ENCODE measurements at regions not wholly inside any gene's neighbourhood (a gene's known extent, or its start where the extent isn't known, plus 50 kb on each side); places are given as distances from the start of the nearest gene placed in this dataset.
"Not testable (repeated sequence)": the region's sequence is repeated elsewhere in the genome, so short reads cannot be mapped to it uniquely, and the experiment has no call there.

DNA sequence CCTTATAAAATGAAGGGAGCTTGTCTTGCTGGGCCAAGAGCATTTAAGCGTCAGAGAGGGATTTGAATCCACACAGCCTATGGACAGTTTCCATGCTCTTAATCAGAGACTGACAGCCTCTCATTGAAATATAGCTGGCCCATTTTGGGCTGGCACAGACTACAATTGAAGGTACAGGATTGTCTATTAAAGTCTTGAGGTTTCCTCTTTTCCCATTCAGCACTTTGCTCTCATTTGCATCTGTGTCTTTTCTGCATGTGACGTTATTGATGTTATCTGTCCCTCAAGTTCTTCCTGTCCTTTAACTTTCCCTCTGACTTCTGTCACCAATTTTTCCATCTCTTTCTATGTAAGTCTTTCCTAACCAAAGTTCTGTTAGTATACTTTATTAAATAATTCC lies 133.3 kb upstream of the SFRP2 start:
- H3K27ac ChIP-seq (ENCODE audit: low read depth, low read length) = no peak overlapping the region
- WGBS, 3 donors = 69 to 84% (median 73%) methylated on average over 2 of the region's 2 CpGs

DNA sequence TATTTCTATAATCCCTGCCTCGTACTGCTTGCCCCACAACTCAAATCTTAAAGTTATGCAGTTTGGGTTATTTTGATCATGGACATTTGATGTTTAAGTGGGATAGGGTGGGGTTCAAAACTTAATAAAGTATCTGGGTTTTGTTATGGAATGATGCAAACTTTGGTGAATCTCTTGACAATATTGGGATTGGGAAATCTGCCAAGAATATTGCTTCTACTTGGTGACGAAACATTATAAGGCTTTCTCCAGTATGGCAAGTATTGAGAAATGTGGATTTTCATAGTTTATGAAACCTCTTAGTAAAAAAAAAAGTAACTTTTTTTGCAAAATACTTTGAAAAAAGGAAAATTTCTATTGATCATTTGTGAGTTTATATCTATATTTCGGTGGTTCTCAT lies 130.8 kb upstream of the SFRP2 start:
- H3K27ac ChIP-seq (ENCODE audit: low read depth, low read length) = no peak overlapping the region
- 59 to 80% (median 60%) methylated on average over 3 of the region's 3 CpGs for WGBS, 3 donors

DNA sequence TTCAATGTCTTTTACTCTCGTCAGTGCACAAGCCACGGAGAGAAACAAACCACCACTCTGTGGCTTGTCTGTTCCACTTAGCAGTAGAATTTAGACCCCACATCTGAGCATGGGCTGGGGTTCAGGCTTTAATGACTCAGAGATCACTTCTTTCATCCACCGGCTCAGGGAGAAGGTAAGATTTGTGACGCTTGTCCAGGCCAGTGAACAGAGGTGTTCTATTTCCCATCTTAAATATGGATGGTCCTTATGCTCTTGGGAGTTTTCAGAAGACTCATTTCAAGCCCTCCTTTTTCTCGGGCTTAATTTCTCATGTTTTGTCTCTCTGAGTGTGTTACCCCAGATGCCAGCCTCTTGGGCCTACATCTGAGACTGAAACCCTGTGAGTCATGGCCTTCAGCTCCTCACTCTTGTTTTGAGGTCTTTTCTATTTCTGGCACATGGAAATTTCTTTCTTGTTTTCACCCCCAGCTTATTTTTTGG lies 127.4 kb upstream of the SFRP2 start:
- no peak overlapping the region for H3K27ac ChIP-seq (ENCODE audit: low read depth, low read length)
- WGBS, 3 donors = 80 to 91% (median 91%) methylated on average over 5 of the region's 5 CpGs

GRCh38 chr4:153912301-153912700 lies 123.4 kb upstream of the SFRP2 start:
- no peak overlapping the region for H3K27ac ChIP-seq (ENCODE audit: low read depth, low read length)

DNA sequence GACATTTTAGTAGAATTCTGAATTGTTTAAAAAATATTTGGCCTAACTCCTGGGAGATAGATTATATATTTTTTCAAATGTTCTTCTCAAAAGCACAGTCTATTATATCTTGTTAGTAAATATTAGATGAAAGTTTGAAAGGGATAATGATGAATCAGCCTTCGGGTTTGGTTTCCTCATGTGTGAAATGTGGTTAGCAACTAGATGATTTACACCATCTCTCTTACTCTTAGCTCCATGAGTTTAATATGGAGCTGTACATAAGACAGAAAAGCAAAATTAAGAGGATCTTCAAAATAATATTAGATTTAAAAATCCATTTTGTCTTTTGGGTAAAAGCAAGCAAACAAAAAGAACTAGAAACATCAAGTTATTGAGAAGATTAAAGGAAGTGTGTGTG lies 120.8 kb upstream of the SFRP2 start:
- 41 to 52% (median 42%) methylated on average over 1 of the region's 1 CpG for WGBS, 3 donors
- H3K27ac ChIP-seq (ENCODE audit: low read depth, low read length) = no peak overlapping the region

- no peak overlapping the region for H3K27ac ChIP-seq (ENCODE audit: low read depth, low read length)
Measured at GRCh38 chr4:153906231-153906630, 117.3 kb upstream of the SFRP2 start.

DNA sequence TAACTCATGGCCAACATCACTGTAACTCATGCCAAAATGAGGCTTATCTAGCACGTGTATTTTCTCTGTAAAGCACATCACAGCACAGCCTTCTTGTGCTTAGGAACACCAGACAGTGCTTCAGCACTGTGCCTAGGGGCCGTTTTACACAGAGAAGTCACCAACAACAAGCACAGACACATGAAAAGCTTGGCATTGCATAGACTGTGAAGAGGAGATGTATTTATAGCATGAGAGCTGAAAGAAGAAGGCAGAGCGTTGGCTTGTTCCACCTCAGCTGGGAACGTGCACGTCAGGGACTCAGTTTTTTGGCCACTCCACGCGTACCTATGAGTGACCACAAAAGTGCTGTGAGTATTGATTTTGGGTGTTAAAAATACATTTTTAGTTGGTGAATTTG lies 116.3 kb upstream of the SFRP2 start:
- no peak overlapping the region for H3K27ac ChIP-seq (ENCODE audit: low read depth, low read length)
- 78 to 87% (median 85%) methylated on average over 7 of the region's 7 CpGs for WGBS, 3 donors

GRCh38 chr4:153904011-153904410 lies 115.1 kb upstream of the SFRP2 start:
- H3K27ac ChIP-seq (ENCODE audit: low read depth, low read length) = no peak overlapping the region
- WGBS, 3 donors = 65 to 72% (median 68%) methylated on average over 5 of the region's 5 CpGs

DNA sequence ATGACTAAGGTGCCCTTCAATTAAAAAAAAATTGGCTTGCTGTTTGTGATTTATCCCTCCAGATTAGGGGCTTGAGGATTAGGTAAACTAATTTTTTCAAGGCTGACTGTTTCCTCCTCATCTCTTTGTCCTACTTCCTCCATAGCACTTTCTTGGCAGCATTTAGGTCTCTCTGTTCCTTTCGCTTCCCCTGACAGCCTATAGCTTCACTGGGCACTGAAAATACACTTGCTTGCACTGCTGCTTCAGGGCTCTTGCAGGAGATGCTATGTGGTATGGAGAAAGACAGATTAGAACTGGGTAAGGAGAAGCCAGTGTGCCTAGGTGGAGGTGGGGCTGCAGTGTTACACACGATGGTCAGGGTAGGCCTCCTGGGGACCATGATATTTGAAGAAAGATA lies 112.3 kb upstream of the SFRP2 start:
- no peak overlapping the region for H3K27ac ChIP-seq (ENCODE audit: low read depth, low read length)
- WGBS, 3 donors = 62 to 68% (median 63%) methylated on average over 2 of the region's 2 CpGs

DNA sequence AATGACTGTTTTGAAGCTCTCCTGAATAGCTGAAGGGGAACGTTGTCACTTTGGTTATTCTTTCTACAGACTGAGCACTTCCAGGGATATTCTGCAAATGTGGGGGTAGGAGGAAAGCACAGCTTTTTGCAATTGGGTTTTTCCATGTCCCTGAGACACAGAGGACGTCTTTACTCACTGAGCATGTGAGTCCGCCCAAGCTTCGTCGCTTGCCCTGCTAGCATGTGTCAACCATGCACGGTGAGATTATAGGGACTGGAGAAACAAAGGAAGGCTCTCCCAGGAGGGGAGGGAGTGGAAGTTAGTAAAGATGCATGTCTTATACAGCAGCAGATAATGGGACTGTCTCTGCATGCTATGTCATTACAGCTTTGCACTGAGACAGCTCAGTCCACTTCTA lies 111.5 kb upstream of the SFRP2 start:
- 67 to 81% (median 78%) methylated on average over 6 of the region's 6 CpGs for WGBS, 3 donors

DNA sequence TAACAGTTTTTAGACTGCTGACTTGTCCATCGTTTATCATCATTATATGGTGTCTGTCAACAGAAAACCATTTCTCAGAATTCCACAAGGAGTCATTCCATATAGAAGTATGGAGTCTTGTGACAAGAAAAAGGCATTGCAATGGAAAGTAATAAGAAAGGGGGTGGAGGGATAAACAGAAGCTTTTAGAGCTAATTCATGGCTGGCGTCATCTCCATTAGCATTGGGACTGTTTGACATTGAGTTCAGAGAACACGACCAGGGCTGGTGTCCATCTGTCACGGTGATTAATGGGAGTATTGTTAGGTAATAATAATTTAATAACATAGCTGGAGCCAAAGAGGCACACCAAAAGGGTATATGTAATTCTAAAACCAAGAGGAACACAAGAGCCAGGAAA lies 101.9 kb upstream of the SFRP2 start:
- no peak overlapping the region for H3K27ac ChIP-seq (ENCODE audit: low read depth, low read length)
- 65 to 72% (median 67%) methylated on average over 4 of the region's 4 CpGs for WGBS, 3 donors

More for the DNA sequence above, 111.5 kb upstream of the SFRP2 start:
- no peak overlapping the region for H3K27ac ChIP-seq (ENCODE audit: low read depth, low read length)

- no peak overlapping the region for H3K27ac ChIP-seq (ENCODE audit: low read depth, low read length)
Measured at GRCh38 chr4:153887217-153887616, 98.3 kb upstream of the SFRP2 start.

GRCh38 chr4:153884325-153884724 lies 95.4 kb upstream of the SFRP2 start:
- H3K27ac ChIP-seq (ENCODE audit: low read depth, low read length) = no peak overlapping the region
- 56 to 99% (median 98%) methylated on average over 1 of the region's 1 CpG for WGBS, 3 donors

DNA sequence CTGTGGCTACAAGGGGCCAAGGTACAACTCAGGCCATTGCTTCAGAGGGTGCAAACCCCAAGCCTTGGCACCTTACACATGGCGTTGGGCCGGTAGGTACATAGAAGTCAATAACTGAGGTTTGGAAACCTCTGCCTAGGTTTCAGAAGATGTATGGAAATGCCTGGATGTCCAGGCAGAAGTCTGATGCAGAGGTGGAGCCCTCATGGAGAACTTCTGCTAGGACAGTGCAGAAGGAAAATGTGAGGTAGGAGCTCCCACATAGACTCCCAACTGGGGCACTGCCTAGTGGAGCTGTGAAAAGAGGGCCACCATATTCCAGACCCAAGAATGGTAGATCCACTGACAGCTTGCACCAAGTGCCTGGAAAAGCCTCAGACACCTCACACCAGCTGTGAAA lies 92.1 kb upstream of the SFRP2 start:
- 87 to 95% (median 92%) methylated on average over 2 of the region's 2 CpGs for WGBS, 3 donors
- H3K27ac ChIP-seq (ENCODE audit: low read depth, low read length) = no peak overlapping the region

DNA sequence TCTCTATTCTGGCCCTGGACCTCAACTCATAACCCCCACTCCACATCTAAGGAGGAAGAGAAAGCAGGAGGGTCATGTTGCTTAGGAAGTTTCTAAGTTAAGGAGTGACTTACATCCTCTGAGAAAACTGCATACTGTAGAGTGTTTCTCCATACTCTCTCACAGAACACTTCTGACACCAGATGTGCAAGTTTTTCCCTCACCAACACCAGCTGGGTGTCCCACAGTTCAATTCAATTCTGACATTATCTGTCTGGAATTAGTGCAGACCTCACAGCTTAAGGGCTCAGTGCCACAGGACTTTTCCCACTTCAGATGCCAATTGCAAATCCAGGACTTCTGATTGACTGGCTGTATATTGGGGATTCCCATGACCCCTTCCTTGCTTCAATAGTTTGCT lies 89.0 kb upstream of the SFRP2 start:
- no peak overlapping the region for H3K27ac ChIP-seq (ENCODE audit: low read depth, low read length)

DNA sequence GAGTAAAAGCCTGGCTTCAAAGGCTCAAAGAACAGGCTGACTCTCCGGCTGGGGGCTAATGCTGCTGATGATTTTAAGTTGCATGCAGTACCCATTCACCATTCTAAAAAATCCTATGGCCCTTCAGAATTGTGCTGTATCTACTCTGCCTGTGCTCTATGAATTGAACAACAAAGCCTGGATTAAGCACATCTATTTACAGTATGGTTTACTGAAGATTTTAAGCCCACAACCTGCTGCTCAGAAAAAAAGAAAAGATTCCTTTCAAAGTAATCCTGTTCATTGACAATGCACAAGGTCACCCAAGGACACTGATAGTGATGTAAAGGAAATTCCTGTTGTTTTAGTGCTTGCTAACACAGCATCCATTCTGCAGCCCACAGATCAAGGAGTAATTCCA lies 84.9 kb upstream of the SFRP2 start:
- no peak overlapping the region for H3K27ac ChIP-seq (ENCODE audit: low read depth, low read length)
- 88 to 100% (median 94%) methylated on average over 1 of the region's 1 CpG for WGBS, 3 donors

DNA sequence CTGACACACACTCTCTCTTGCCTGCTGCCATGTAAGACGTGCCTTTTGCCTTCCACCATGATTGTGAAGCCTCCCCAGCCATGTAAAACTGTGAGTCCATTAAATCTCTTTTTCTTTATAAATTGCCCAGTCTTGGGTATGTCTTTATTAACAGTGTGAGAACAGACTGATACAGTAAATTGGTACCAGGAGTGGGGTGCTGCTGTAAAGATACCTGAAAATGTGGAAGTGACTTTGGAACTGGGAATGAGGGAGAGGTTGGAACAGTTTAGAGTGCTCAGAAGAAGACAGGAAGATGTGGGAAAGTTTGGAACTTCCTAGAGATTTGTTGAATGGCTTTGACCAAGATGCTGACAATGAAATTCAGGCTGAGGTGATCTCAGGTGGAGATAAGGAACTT lies 77.9 kb upstream of the SFRP2 start:
- WGBS, 3 donors = 82 to 95% (median 92%) methylated on average over 1 of the region's 1 CpG
- H3K27ac ChIP-seq (ENCODE audit: low read depth, low read length) = not testable (repeated sequence)

DNA sequence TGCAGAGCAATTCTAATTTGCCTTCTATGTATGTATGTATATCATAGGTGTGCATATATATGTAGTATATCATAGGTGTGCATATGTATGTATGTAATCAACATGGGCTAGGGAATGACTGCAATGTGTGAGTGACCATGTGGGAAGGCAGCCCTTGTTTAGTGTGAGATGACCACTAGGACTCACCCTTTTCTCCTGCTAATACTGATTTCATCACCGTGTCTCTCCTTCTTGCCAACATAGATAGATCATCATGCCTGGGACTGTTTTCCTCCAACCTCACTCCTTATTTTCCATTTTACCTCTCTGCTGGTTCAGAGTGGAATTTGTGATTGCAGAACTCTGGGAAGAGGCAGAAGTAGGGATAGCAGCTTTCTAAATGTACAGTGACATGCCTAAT lies 63.6 kb upstream of the SFRP2 start:
- no peak overlapping the region for H3K27ac ChIP-seq (ENCODE audit: low read depth, low read length)
- 79 to 94% (median 86%) methylated on average over 1 of the region's 1 CpG for WGBS, 3 donors

DNA sequence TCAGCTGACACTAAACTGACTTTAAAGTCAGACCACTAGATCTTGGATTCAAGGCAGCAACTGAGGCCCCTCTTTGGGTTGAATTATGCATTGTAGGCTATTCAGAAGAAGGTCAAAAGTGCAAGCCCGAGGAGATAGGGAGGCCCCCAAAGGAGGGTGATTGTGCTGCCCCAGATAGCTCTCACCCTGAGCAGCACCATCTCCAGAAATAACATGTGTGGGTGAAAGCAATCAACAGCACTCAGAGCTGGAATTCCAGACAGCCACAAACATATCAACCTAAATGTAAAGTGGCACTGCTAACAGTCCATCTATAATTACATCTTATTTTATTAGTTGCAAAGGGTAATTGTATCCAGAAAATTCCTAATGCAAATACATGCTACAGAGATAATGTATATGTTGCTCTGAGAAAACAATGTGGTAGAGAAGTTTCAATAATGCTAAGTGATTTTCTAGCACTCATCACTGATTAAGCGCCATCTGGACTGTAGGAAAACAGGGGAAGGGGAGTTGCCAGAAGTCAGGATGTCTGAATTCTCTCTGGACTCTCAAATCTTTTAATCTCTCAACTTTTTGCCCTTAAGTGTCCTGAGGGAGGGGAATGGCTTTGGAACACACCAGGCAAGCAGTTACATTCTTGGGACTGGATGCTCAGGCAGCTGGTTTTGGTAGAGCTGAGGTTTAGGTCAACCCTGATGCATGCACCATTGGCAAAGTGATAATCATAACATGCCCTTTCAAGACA lies 61.8 kb upstream of the SFRP2 start:
- WGBS, 3 donors = 37 to 44% (median 41%) methylated on average over 2 of the region's 2 CpGs

DNA sequence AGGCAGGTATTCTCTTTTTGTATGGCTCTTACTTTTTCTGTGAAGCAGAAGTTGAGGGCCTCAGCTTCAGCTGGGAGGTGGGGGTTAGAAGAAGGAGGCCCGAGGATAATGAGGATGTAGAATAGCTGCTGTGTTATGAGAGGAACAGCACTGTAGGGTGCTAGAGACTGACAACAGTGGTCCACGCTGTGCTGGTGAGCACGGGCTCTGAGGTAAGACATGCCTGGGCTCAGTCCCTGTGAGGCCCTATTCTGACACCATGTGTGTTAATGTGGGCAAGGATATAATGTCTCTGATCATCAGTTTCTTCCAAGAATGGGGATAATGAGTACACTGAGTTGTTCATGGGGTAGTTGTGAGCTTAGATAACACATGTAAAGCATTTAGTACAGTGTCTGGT lies 55.3 kb upstream of the SFRP2 start:
- WGBS, 3 donors = 51 to 67% (median 63%) methylated on average over 3 of the region's 3 CpGs

More for the DNA sequence above, 61.8 kb upstream of the SFRP2 start:
- no peak overlapping the region for H3K27ac ChIP-seq (ENCODE audit: low read depth, low read length)

More for the DNA sequence above, 55.3 kb upstream of the SFRP2 start:
- no peak overlapping the region for H3K27ac ChIP-seq (ENCODE audit: low read depth, low read length)
